ENCODE measurements at regions not wholly inside any gene's neighbourhood (a gene's known extent, or its start where the extent isn't known, plus 50 kb on each side); places are given as distances from the start of the nearest gene placed in this dataset.
"Not testable (repeated sequence)": the region's sequence is repeated elsewhere in the genome, so short reads cannot be mapped to it uniquely, and the experiment has no call there.

DNA sequence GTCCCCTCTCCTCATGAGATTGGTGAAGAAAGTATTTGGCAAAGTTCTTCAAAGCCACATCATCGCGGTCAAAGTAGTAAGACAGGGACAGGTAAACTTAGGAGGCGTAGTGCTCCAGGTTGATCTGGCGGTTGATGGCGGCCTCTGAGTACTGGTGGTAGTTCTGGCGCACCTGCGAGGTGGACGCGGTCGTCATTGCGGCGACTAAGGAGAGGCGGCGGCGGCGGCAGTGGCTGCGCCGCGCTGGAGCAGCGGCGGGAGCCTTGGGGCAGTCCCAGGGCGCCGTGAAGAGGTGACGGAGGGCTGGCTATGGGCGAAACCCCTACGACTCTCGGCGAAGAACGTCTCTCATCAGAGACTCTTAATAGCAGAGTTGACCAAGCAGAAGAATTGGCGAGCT lies 107.2 kb upstream of the UBE2E3 start:
- DNase-seq (ENCODE audit: insufficient read length, low spot score), result no peak
- FAIRE-seq, result no peak
- TF ChIP-seq, protein P1, sequence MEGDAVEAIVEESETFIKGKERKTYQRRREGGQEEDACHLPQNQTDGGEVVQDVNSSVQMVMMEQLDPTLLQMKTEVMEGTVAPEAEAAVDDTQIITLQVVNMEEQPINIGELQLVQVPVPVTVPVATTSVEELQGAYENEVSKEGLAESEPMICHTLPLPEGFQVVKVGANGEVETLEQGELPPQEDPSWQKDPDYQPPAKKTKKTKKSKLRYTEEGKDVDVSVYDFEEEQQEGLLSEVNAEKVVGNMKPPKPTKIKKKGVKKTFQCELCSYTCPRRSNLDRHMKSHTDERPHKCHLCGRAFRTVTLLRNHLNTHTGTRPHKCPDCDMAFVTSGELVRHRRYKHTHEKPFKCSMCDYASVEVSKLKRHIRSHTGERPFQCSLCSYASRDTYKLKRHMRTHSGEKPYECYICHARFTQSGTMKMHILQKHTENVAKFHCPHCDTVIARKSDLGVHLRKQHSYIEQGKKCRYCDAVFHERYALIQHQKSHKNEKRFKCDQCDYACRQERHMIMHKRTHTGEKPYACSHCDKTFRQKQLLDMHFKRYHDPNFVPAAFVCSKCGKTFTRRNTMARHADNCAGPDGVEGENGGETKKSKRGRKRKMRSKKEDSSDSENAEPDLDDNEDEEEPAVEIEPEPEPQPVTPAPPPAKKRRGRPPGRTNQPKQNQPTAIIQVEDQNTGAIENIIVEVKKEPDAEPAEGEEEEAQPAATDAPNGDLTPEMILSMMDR (IDR thresholded peaks at IDR 0.05; ENCODE audit: insufficient read depth, missing control alignments), result no peak

DNA sequence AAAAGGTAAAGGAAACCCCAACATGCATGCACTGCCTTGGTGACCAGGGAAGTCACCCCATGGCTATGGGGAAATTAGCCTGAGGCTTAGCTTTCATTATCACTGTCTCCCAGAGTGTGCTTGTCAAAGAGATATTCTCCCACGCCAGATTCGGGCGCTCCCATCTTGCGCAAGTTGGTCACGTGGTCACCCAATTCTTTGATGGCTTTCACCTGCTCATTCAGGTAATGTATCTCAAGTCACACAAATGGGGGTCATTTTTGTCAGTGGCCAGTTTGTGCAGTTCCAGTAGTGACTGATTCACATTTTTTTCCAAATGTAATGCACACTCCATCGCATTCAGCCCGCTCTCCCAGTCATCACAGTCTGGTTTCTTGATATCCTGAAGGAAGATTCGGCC lies 107.6 kb upstream of the UBE2E3 start:
- FAIRE-seq; DNase-seq (ENCODE audit: insufficient read length, low spot score): not testable (repeated sequence)

DNA sequence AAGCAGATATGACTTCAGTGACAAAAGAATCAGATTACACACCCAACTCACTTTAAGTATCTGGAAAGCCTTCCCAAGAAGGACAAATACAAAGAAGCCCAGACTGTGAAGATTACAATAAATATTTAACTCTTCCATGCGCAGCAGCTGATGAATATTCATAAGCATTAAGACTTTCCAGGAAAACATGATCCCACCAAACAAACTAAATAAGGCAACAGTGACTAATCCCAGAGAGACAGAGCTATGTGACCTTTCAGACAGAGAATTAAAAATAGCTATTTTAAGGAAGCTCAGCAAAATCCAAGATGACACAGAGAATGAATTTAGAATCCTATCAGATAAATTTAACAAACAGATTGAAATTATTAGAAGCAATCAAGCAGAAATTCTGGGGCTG lies 108.2 kb upstream of the UBE2E3 start:
- DNase-seq (ENCODE audit: insufficient read length, low spot score) (no peak), FAIRE-seq (no peak)
- TF ChIP-seq, protein P1 (IDR thresholded peaks at IDR 0.05; ENCODE audit: insufficient read depth, missing control alignments), result no peak

DNA sequence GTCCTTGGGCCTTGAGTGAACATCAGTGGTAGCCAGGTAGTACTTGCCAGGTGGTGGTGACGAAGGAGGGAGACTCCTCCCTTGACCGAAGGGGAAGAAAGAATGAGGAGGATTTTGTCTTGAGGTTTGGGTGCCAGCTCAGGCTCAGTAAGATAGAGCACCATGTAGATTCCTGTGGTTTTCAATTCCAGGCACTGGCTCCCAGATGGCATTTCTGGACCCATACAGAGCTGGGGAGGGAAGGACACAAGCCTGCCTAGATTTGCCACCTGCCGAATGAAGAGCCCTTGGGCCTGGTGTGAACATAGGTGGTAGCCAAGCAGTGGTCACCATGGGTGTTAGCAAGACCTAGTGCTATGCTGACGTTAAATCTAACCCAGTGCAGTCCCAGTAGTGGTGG lies 108.8 kb upstream of the UBE2E3 start:
- FAIRE-seq (no peak), DNase-seq (ENCODE audit: insufficient read length, low spot score) (no peak)
- TF ChIP-seq, protein P1 (IDR thresholded peaks at IDR 0.05; ENCODE audit: insufficient read depth, missing control alignments), result no peak

DNA sequence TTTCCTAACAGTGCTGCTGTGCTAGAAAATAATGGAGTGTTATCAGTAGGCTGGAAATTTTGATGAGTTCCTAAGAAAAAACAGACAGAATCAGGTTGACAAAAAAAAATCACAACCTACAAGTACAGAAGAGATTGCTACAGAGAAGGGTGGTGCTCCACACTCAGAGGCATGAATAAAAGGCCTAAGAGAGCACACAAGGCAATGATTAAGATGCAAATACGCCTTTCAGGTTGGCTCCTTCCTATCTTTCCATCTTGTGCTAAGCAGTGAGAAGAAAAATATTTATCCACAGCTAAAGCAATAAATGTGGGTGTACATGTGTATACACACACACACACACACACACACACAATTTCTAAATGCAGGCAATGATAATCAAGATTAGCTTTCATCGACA lies 130.6 kb upstream of the UBE2E3 start:
- TF ChIP-seq, protein P1 (IDR thresholded peaks at IDR 0.05; ENCODE audit: insufficient read depth, missing control alignments), result no peak
- FAIRE-seq (no peak), DNase-seq (ENCODE audit: insufficient read length, low spot score) (no peak)

DNA sequence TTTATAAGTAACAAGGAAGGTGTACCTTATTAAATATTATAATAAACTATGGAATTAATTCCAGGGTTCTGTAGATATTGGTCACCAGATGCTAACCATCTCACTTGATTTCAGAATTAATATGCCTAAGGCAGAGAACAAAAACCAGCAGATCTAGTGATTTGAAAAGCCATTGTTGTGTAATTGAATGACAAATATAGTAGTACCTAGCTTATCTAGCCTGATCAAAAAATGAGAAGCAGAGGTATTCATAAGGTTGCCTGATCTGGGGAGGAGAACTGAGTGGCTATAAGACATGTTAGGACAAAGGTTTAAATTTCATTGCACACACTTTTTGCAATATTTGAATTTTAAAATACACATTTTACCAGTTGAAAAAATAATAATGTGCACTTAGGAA lies 132.0 kb upstream of the UBE2E3 start:
- FAIRE-seq (no peak), DNase-seq (ENCODE audit: insufficient read length, low spot score) (no peak)
- TF ChIP-seq, protein P1 (IDR thresholded peaks at IDR 0.05; ENCODE audit: insufficient read depth, missing control alignments), result no peak

DNA sequence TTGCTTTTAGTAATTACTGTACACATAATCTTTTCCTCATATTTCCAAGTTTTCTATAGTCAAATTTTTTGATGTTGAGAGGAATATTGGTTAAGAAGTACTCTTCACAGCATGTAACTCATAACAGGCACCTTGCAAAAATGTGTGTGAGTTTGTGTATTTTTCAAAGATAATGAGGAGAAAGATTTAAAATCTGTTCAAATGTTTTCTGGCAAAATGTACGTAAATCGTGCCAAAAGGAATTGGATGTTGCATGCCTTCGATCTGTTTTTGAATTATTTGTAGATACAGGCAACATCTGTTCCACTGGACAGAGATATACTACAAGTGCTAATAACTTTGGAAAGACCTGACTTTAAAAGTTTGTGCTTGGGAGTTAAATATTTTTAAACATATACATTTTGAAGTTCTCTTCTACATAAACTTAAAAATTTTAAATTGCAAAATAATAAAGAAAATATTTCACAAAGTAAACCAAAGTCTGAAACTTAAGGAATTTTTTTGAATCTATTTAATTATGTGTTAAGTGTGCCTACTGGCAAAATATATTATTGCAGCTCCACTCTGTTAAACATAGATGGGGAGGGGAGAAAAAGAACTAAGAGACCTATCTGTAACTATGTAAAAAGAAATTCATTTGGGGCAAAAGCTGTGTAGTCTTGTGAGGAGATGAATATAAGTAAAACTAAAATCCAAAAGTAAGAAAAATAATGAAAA lies 133.5 kb upstream of the UBE2E3 start:
- DNase-seq (ENCODE audit: insufficient read length, low spot score), result no peak
- FAIRE-seq, result no peak
- TF ChIP-seq, protein P1 (IDR thresholded peaks at IDR 0.05; ENCODE audit: insufficient read depth, missing control alignments), result no peak

DNA sequence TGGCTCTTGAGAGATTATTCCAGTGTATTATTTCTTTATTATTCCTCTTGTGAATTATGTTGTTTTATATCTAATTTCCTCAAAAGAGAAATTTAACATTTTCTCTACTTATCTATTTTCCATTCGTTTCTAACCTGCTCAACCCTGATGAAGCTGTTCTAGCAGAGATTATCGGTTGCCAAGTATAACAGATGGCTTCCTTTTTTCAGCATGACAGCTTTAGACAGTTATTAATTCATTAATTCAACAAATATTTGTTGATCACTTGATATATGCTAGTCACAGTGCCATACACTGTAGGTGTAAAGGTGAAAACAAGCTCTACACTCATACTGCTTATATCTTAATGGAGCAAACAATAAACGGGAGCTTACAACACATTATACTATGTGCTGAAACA lies 137.9 kb upstream of the UBE2E3 start:
- DNase-seq (ENCODE audit: insufficient read length, low spot score) (no peak), FAIRE-seq (peak; percentile 90)
- TF ChIP-seq, protein P1 (IDR thresholded peaks at IDR 0.05; ENCODE audit: insufficient read depth, missing control alignments), result no peak

Measured in D721Med (cell line).